ENCODE measurements at regions not wholly inside any gene's neighbourhood (a gene's known extent, or its start where the extent isn't known, plus 50 kb on each side); places are given as distances from the start of the nearest gene placed in this dataset.

- Histone ChIP-seq H3K79me2 (ENCODE audit: insufficient read depth, low read length) (no peaks in the 10 kb centered on the region), H3K27me3 (ENCODE audit: insufficient read depth, low read length, poor library complexity) (no peaks in the 10 kb centered on the region), H4K20me1 (ENCODE audit: insufficient read depth, low read length) (no peaks in the 10 kb centered on the region), H3K27ac (ENCODE audit: low read length) (no peak overlapping the region), H3K36me3 (ENCODE audit: insufficient read depth, low read length) (no peaks in the 10 kb centered on the region), H2AFZ (ENCODE audit: low read depth, low read length) (no peak overlapping the region), H3K9ac (ENCODE audit: low read depth, low read length) (no peak overlapping the region), H3K9me3 (ENCODE audit: insufficient read depth, low read length, severe bottlenecking) (no peaks in the 10 kb centered on the region), H3K4me2 (ENCODE audit: insufficient read depth, low read length) (no peak overlapping the region), H3K4me1 (ENCODE audit: insufficient read depth, low read length) (no peaks in the 10 kb centered on the region), H3K4me3 (ENCODE audit: low read depth in 1 of 2, low read length in 2 of 2) (no peak overlapping the region)
- DNase-seq (no peak), ATAC-seq (ENCODE audit: insufficient read depth, low read depth) (no peak)
- TF ChIP-seq EZH2 (IDR thresholded peaks at IDR 0.05; ENCODE audit: borderline replicate concordance, low read depth, low read length, severe bottlenecking): no peak
- TF ChIP-seq, protein P1, sequence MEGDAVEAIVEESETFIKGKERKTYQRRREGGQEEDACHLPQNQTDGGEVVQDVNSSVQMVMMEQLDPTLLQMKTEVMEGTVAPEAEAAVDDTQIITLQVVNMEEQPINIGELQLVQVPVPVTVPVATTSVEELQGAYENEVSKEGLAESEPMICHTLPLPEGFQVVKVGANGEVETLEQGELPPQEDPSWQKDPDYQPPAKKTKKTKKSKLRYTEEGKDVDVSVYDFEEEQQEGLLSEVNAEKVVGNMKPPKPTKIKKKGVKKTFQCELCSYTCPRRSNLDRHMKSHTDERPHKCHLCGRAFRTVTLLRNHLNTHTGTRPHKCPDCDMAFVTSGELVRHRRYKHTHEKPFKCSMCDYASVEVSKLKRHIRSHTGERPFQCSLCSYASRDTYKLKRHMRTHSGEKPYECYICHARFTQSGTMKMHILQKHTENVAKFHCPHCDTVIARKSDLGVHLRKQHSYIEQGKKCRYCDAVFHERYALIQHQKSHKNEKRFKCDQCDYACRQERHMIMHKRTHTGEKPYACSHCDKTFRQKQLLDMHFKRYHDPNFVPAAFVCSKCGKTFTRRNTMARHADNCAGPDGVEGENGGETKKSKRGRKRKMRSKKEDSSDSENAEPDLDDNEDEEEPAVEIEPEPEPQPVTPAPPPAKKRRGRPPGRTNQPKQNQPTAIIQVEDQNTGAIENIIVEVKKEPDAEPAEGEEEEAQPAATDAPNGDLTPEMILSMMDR (IDR thresholded peaks at IDR 0.05; ENCODE audit: borderline replicate concordance, extremely low read depth, low read length, poor library complexity, severe bottlenecking): no peak
Observed at GRCh38 chr5:61748121-61748520, 416.1 kb downstream of the ZSWIM6 start.

DNA sequence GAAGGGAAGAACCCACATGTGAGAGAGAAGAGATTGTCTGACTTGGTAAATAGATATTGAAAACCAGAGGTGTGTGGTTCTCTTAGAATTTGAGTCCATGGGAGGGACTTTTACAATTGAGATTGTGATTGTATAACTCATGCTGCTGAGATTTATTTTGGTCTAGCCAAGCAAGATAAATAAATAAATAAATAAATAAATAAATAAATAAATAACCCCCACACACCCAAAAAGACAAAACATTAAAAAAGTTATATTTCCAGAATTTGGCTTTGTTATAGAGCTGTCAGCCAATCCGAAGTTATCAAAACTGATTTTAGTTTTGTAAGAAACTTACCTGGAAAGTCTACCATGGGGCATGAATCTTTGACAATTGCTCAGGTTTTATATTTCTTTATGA lies 416.6 kb downstream of the ZSWIM6 start:
- Histone ChIP-seq H4K20me1 (ENCODE audit: insufficient read depth, low read length) (no peaks in the 10 kb centered on the region), H3K9ac (ENCODE audit: low read depth, low read length) (no peak overlapping the region), H3K27me3 (ENCODE audit: insufficient read depth, low read length, poor library complexity) (no peaks in the 10 kb centered on the region), H3K4me2 (ENCODE audit: insufficient read depth, low read length) (no peak overlapping the region), H3K36me3 (ENCODE audit: insufficient read depth, low read length) (no peaks in the 10 kb centered on the region), H3K27ac (ENCODE audit: low read length) (no peak overlapping the region), H3K79me2 (ENCODE audit: insufficient read depth, low read length) (no peaks in the 10 kb centered on the region), H2AFZ (ENCODE audit: low read depth, low read length) (no peak overlapping the region), H3K4me3 (ENCODE audit: low read depth in 1 of 2, low read length in 2 of 2) (no peak overlapping the region), H3K9me3 (ENCODE audit: insufficient read depth, low read length, severe bottlenecking) (no peaks in the 10 kb centered on the region), H3K4me1 (ENCODE audit: insufficient read depth, low read length) (no peaks in the 10 kb centered on the region)
- ATAC-seq (ENCODE audit: insufficient read depth, low read depth) (no peak), DNase-seq (no peak)
- TF ChIP-seq EZH2 (IDR thresholded peaks at IDR 0.05; ENCODE audit: borderline replicate concordance, low read depth, low read length, severe bottlenecking): no peak
- TF ChIP-seq, protein P1 (IDR thresholded peaks at IDR 0.05; ENCODE audit: borderline replicate concordance, extremely low read depth, low read length, poor library complexity, severe bottlenecking): no peak

DNA sequence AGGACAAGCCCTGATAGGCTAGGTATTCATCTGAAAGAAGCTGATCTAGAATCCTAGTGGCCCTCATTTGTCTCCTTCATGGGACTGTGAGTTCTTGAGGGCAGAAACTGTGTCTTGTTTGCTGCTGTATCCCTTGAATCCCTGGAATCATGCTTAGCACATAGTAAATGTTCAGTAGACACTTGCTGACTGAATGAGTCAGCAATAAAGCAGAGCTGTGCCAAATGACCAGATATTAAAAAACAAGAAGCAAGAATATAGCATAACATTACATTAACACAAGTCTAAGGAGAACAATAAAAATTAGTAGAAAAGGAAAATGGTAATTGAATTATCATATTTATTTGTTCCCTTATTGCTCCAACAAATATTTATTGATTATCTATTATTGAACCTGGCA lies 420.5 kb downstream of the ZSWIM6 start:
- Histone ChIP-seq H3K27me3 (ENCODE audit: insufficient read depth, low read length, poor library complexity) (no peaks in the 10 kb centered on the region), H3K9me3 (ENCODE audit: insufficient read depth, low read length, severe bottlenecking) (no peaks in the 10 kb centered on the region), H3K27ac (ENCODE audit: low read length) (no peak overlapping the region), H3K36me3 (ENCODE audit: insufficient read depth, low read length) (no peaks in the 10 kb centered on the region), H4K20me1 (ENCODE audit: insufficient read depth, low read length) (no peaks in the 10 kb centered on the region), H3K4me1 (ENCODE audit: insufficient read depth, low read length) (no peaks in the 10 kb centered on the region), H2AFZ (ENCODE audit: low read depth, low read length) (no peak overlapping the region), H3K4me3 (ENCODE audit: low read depth in 1 of 2, low read length in 2 of 2) (no peak overlapping the region), H3K79me2 (ENCODE audit: insufficient read depth, low read length) (no peaks in the 10 kb centered on the region), H3K4me2 (ENCODE audit: insufficient read depth, low read length) (no peak overlapping the region), H3K9ac (ENCODE audit: low read depth, low read length) (no peak overlapping the region)
- DNase-seq: no peak
- ATAC-seq (ENCODE audit: insufficient read depth, low read depth): no peak
- TF ChIP-seq, protein P1 (IDR thresholded peaks at IDR 0.05; ENCODE audit: borderline replicate concordance, extremely low read depth, low read length, poor library complexity, severe bottlenecking): no peak
- no peak for TF ChIP-seq EZH2 (IDR thresholded peaks at IDR 0.05; ENCODE audit: borderline replicate concordance, low read depth, low read length, severe bottlenecking)

DNA sequence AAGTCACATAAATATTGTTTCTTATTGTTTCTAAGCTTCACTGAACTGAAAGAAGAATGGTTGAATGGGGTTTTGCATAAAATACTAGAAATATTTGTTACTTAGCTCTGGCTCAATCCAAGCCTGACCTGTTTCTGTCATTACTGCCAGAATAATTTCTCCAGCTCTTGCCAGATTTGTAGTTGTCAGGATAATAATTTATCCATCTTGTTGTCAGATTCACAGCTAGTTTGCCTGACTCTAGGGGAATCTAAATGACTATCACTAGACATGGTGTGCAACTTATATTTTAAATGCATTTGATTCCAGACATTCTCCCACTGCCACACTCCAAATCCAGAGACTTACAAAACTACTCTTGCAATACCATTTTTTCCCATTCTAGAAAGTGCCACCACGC lies 422.7 kb downstream of the ZSWIM6 start:
- no peaks in the 10 kb centered on the region for H3K27me3 ChIP-seq (ENCODE audit: insufficient read depth, low read length, poor library complexity)
- no peaks in the 10 kb centered on the region for H3K79me2 ChIP-seq (ENCODE audit: insufficient read depth, low read length)
- no peak overlapping the region for H3K27ac ChIP-seq (ENCODE audit: low read length)
- H3K36me3 ChIP-seq (ENCODE audit: insufficient read depth, low read length): no peaks in the 10 kb centered on the region
- ATAC-seq (ENCODE audit: insufficient read depth, low read depth): no peak
- H3K9me3 ChIP-seq (ENCODE audit: insufficient read depth, low read length, severe bottlenecking): no peaks in the 10 kb centered on the region
- no peak overlapping the region for H3K9ac ChIP-seq (ENCODE audit: low read depth, low read length)
- H3K4me3 ChIP-seq (ENCODE audit: low read depth in 1 of 2, low read length in 2 of 2): no peak overlapping the region
- H3K4me2 ChIP-seq (ENCODE audit: insufficient read depth, low read length): no peak overlapping the region
- no peak overlapping the region for H2AFZ ChIP-seq (ENCODE audit: low read depth, low read length)
- H4K20me1 ChIP-seq (ENCODE audit: insufficient read depth, low read length): no peaks in the 10 kb centered on the region
- no peak for TF ChIP-seq EZH2 (IDR thresholded peaks at IDR 0.05; ENCODE audit: borderline replicate concordance, low read depth, low read length, severe bottlenecking)
- TF ChIP-seq, protein P1 (IDR thresholded peaks at IDR 0.05; ENCODE audit: borderline replicate concordance, extremely low read depth, low read length, poor library complexity, severe bottlenecking): no peak
- no peaks in the 10 kb centered on the region for H3K4me1 ChIP-seq (ENCODE audit: insufficient read depth, low read length)
- DNase-seq: no peak
